ENCODE measurements at regions not wholly inside any gene's neighbourhood (a gene's known extent, or its start where the extent isn't known, plus 50 kb on each side); places are given as distances from the start of the nearest gene placed in this dataset.

DNA sequence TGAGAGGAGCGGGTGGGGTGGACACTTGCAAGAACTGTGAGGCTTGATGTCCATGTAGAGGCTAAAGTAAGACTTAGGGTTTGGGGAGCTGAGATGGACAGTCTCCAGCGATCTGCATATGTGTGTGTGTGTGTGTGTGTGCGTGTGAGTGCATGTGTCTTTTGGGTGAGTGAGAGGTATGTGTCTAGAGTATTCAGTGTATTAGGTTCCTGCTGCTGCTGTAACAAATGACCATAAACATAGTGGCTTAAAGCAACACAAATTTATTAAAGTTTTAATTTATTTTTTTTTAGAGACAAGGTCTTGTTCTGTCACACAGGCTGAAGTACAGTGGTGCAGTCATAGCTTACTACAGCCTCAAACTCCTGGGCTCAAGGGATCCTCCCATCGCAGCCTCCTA lies 155.4 kb upstream of the SPRED2 start:
- TF ChIP-seq, protein P1, sequence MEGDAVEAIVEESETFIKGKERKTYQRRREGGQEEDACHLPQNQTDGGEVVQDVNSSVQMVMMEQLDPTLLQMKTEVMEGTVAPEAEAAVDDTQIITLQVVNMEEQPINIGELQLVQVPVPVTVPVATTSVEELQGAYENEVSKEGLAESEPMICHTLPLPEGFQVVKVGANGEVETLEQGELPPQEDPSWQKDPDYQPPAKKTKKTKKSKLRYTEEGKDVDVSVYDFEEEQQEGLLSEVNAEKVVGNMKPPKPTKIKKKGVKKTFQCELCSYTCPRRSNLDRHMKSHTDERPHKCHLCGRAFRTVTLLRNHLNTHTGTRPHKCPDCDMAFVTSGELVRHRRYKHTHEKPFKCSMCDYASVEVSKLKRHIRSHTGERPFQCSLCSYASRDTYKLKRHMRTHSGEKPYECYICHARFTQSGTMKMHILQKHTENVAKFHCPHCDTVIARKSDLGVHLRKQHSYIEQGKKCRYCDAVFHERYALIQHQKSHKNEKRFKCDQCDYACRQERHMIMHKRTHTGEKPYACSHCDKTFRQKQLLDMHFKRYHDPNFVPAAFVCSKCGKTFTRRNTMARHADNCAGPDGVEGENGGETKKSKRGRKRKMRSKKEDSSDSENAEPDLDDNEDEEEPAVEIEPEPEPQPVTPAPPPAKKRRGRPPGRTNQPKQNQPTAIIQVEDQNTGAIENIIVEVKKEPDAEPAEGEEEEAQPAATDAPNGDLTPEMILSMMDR (IDR thresholded peaks at IDR 0.05), result no peak
- TF ChIP-seq POLR2A (IDR thresholded peaks at IDR 0.05), result no peak
